GM21528 (cell line): ENCODE measurements at regions not wholly inside any gene's neighbourhood (a gene's known extent, or its start where the extent isn't known, plus 50 kb on each side); places are given as distances from the start of the nearest gene placed in this dataset.
"Not testable (repeated sequence)": the region's sequence is repeated elsewhere in the genome, so short reads cannot be mapped to it uniquely, and the experiment has no call there.

Source experiments
- ATAC-seq: cut with Tn5 transposase; IDR thresholded peaks from one replicate; pipeline ENCODE4 v1.9.1; 2021; ENCODE audit warnings: mild to moderate bottlenecking, moderate library complexity; ENCODE audit not compliant: unreplicated experiment, low FRiP score

DNA sequence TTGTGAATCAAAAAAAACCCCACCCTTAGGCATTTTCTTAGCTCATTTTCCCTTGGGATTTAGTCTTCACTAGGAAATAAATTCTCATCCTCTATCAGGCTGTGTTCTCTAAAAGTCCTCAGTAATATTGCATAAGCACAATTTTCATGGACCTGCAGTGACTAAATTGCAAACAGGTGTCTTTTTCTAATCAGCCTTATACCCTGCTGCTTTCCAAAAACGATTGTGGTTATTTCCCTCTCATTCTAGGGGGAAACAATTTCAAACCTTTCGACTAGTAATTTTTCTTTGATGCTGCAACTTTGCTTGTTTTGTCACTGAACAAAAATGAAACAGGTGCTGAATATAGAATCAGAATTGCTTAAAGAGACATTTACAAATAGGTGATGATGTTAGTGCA lies 549.9 kb downstream of the PDHA2 start:
- no peak for ATAC-seq

DNA sequence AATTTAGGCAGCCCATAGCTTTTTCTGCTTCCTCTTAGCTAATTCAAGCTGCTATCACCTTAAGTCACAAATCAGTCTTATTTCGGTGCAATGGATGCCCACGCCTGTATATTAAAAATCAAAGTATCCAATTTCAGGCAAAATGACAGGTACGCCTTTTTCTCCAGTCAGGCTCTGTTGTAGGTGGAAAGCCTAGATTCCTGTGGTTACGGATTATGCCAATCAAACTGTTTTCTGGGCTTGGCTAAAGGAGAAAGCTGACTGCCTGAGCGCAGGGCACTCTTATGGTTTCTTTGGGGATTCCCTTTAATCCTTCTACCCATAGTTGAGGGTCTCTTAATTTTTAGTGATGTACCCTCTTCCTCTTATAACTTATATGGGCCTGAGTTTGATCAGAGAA lies 550.5 kb downstream of the PDHA2 start:
- no peak for ATAC-seq

DNA sequence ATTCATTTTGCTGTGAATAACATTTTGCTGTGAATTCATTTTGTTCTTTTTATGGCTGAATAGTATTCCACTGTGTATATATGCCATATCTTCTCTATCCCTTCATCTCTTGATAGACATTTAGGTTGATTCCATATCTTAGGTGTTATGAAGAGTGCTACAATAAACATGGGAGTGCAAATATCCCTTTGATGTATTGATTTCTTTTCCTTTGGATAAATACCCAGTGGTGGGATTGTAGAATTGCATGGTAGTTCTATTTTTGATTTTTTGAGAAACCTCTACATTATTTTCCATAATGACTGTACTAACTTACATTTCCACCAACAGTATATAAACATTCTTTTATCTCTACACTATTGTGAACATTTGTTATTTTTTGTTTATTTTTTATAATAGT lies 555.9 kb downstream of the PDHA2 start:
- ATAC-seq, result no peak

DNA sequence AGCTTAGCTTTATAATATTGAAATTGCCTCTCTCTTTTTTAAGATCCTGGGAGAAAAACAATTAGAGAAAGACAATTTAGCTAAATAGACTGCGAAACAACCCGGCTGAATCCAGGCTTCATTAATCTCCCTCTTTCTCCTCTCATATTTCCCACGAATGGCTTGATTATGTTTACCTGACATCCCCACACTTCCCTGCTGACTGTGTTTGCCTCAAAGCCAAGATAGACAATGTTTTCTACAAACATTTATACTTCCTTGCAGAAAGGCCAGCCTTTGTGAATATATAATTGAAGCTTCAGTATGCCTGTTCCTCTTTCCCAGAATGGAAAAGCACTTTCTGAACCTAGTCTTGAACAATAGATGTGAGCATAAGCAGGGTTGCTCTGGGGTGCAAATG lies 566.8 kb downstream of the PDHA2 start:
- ATAC-seq, result no peak

DNA sequence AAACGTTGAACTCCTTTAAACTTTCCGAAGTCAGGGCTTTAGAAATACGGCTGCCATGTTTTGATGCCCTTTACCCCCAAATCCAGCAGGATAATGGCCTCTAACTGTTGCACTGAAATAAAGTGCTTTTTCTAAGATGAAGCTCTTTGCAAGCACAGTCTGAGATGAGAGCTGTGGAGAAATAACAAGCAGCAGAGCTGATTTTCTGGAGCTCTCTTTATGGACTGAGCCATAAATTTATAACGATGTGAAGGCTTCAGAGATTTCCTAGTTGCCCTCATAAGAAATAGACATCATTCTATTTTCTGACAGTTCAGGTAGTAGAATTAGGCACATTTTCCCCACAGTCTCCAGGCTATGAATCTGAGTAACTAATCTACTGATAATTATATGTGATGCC lies 567.3 kb downstream of the PDHA2 start:
- no peak for ATAC-seq

DNA sequence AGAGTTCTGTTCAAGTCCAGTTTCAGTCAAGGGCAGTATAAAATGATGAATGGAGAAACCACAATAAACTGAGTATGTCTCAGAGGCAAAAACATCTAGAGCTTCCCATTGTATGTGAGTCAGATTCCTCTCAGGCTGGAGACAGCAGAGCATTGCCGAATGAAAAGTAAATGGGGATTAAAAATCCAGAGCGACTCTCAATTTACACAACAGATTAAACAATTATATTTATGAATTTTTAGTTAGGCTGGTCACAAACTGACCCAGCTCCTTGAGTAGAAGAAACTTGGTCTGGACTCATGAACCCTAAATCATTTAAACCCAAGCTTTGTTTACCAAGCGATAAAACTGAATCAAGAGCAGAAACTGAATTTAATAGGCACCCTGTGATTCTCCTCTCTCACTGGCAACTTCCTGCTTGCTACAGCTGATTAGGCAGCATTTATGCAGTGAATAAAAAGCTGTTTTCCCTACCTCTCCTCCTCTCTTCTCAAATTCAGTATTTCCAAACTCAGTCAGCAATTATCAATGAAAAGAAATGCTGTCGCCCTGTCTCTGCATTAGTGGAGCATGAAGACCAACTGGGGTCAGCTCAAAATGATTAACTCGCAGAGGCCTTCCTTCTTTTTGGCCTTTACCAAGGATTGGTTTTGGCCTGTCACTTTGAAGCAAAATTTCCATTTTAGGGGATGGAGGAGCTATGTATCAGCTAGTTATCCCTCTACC lies 568.0 kb downstream of the PDHA2 start:
- no peak for ATAC-seq

DNA sequence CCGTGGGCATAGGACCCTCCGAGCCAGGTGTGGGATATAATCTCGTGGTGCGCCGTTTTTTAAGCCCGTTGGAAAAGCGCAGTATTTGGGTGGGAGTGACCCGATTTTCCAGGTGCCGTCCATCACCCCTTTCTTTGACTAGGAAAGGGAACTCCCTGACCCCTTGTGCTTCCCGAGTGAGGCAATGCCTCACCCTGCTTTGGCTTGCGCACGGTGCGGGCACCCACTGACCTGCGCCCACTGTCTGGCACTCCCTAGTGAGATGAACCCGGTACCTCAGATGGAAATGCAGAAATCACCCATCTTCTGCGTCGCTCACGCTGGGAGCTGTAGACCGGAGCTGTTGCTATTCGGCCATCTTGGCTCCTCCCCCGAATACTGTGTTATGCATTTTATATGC lies 575.0 kb downstream of the PDHA2 start:
- ATAC-seq, result not testable (repeated sequence)

DNA sequence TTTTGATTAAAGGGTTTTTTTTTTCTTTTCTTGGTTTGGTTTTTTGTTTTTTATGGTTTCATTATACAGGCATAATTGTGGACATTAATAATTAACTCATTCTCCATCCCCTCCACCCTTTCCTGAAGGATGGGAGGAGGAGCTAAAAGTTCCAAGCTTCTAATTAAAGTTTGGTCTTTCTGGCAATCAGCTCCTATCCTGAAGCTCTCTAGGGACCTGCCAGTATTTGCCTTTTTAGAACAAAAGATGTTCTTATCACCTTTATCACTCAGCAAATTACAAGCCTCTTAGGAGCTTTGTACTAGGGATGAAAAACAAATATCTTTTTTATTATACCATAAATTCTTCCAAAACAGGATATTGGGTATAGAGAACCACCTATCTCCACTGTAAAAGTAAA lies 589.8 kb downstream of the PDHA2 start:
- ATAC-seq, result no peak

DNA sequence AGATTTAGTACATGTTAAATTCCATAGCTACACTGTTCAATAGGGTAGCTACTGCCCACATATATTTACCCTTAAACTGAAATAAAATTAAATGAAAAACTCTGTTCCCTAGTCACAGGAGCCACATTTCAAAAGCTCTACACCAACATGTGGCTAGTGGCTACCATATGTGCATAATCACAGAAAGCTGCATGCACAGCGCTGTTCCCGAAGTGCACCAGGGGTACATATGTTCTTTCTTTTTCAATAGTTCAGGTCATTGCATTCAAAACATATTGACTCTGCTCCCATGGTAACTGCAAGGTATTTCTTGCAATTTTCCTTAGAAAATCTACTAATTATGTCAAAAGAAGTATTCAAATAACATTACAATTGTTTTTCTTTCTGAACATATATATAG lies 591.2 kb downstream of the PDHA2 start:
- no peak for ATAC-seq

DNA sequence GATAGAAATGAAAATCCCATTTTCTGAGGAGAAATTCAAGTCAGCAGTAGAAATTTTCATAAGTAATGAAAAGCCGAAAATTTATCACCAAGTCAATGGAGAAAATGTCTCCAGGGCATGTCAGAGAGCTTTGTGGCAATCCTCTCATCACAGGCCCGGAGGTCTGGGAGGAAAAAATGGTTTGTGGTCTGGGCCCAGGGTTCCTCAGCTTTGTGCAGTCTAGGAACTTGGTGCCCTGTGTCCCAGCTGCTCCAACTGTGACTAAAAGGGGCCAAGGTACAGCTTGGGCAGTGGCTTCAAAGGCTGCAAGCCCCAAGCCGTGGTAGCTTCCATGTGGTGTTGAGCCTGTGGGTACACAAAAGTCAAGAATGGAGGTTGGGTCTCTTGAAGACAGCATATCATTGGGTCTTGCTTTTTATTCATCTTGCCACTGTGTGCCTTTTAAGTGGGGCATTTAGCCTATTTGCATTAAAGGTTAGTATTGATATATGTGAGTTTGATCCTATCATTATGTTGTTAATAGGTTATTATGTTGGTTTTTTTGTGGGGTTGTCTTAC lies 608.5 kb downstream of the PDHA2 start:
- no peak for ATAC-seq

DNA sequence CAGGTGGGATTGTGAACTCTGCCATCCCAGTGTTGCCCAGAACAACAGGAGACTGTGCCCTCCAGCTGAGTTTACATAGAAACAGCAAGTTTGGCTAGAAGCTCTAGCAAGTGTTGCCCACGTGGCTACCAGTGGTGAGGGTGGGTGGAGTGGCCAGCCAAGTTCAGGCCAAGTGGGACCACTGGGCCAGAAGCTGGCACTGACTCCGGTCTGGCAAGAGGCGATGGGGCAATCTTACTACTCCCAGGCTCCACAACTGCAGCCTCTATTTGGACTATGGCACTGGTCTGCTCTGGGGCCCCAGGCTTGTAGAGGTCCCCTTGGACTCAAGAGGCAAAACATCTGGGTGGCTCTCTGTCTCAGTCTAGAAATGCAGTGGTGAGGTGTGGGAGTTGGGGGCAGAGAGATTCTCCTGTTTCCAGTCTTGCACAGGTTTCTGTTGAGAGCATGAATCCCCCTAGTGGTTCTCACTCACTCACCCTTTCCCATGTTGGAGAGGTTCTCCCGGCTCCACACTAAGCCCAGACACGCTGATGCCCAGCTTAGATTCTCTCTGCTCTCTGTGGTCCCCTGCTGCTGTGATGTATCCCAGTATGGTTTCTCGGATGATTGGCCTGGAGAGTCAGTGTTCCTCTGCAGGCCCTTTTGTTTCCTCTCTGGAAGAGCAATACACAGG lies 615.3 kb downstream of the PDHA2 start:
- no peak for ATAC-seq

DNA sequence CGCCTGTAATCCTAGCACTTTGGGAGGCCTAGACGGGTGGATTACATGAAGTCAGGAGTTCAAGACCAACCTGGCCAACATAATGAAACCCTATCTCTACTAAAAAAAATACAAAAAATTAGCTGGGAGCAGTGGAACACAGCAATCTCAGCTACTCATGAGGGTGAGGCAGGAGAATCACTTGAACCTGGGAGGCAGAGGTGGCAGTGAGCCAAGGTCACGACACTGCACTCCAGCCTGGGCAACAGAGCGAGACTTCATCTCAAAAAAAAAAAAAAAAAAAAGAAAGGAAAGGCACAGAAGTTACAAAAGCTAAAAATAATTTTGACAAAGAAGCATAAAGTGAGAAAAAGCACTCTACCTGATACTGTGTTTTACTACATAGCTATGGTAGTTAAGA lies 618.1 kb downstream of the PDHA2 start:
- not testable (repeated sequence) for ATAC-seq

DNA sequence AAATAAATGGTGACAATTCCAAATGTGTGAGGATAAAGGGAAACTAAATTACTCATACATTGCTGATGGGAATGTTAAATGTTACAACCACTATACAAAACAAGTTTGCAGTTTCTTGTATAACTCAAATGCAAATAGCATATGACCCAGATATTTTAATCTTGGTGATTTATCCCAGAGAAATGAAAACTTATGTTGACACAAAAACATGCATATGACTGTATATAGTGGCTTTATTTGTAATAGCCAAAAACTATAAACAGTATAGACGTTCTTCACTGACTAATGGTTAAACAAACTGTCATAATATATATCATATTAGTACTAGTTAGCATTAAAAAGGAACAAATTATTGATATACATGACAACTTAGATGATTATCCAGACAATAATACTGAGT lies 619.2 kb downstream of the PDHA2 start:
- no peak for ATAC-seq

DNA sequence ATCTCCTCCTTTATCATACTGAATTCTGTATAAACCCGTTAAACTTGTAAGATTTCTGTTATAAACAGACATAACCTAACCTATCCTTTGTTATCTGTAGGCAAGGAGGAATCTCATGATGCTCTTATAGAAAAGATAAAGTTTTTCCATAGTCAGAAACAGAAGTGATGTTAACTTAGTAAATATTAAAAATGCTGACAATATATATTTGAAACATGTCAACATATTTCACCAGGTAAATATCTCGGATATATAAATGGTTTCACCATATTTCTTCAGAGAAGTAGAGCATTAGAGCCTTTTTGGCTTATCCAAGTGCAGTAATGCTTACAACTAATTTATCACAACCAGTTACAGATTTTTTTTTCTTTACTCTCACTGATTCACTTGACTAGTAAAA lies 625.9 kb downstream of the PDHA2 start:
- no peak for ATAC-seq

DNA sequence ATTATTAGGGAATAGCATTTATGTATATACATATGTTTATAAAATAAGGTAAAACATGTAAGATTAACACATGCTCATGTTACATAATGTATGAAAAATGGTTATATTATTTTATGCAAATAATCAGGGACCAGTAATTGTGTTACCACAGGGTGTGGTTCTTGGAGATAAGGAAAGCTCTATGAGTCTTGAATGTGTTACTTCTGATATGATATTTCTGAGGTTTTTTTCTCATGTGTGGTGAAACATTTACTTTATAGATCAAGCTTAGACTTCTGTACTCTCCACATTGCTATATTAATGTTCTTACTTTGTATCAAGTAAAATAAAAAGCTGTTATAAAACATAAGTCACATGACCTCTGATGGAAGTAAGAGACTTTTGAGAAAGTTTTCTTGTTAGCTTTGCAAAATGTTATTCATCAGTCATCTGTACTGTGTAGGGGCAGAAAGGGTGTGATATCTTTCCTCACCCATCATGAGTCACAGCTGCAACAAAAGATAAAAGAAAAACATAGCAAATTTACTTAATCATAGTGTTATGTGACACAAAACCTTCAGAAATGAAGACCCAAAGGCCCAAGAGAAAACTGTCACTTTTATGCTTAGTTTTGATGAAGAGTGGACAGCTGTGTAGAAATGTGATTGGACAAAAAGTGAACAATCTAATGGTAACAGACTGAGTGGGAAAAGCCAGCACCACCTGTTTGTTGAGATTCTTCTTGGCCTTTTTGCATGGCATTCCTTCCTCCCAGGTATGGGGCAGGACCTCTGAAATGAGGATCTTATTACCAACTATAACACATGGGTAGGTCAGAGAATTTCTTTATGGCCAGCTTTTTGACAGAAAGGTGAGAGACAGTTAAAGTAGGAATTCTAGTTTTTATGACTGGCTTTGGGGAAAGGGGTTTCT lies 632.3 kb downstream of the PDHA2 start:
- ATAC-seq, result no peak

DNA sequence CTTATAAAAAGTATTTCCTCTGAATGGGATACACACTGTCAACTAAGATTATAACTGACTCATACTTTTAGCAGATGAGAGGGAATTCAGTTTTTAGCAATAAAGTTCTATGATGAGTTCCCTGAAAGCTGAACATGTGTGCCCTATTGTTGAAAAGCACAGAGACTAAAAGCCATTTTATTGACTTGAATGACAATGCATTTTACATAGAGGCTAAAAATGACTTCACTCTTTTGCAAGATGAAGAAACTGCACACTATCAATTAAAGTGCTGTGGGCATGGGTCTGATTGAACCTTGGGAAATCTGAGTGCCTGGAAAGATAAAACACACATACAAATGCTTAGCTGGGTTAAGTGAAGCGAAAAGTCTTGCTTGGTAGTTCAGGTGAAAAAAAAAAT lies 633.4 kb downstream of the PDHA2 start:
- no peak for ATAC-seq

DNA sequence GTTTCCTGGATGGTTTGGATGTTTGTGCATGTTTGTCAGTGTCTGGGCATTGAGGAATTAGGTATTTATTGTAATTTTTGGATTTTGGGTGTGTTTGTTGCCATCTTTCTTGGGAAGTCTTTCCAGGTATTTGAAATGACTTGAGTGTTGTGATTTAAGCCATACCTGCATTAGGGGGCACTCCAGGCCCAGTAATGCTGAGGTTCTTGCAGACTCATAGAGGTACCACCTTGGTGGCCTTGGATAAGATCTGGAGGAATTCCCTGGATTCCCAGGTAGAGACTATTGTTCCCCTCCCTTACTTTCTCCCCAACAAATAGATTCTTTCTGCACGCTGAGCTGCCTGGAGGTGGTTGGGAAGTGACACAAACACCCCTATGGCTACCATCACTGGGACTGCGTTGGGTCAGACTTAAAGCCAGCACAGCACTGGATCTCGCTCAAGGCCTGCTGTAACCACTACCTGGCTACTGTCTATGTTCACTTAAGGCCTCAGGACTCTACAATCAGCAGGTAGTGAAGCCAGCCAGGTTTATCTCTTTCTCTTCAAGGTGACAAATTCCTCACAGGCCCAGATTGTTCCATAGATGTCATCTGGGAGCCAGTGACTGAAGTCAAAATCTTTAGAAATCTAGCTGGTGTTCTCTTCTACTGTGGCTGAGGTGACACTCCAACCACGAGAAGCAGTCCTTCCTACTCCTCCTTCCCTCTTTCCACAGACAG lies 643.6 kb downstream of the PDHA2 start:
- no peak for ATAC-seq

DNA sequence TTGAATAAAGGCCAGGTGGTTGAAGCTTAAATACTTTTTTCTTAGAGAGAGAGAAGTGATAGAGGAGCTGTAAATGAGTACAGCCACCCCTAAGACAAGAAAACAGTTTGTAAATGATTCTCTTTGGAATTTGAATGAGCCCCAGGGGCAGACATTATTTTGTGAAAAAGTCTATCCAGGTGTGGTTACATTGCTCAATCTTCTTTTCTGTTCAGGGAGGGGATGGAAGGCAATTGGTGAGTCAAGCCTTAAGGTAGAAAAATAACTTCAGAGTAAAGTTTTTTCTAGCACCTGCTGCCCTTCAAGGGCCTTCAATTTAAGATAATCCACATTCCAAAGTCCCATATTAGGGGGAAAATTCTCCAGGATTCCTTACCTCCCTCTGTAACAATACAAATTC lies 646.7 kb downstream of the PDHA2 start:
- ATAC-seq, result no peak

DNA sequence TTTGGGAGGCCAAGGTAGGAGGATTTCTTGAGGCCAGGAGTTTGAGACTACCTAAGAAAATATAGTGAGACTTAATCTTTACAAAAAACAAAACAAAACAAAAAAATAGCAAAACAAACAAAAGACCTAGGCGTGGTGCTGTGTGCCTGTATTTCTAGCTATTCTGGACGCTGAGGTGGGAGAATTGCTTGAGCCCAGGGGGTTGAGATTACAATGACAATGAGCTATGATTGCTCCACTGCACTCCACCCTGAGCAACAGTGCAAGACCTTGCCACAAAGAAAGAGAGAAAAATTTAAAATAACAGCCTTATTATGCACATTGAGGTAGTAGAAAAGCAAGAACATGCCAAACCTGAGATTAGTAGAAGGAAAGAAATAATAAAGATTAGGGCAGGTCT lies 657.7 kb downstream of the PDHA2 start:
- ATAC-seq, result no peak

DNA sequence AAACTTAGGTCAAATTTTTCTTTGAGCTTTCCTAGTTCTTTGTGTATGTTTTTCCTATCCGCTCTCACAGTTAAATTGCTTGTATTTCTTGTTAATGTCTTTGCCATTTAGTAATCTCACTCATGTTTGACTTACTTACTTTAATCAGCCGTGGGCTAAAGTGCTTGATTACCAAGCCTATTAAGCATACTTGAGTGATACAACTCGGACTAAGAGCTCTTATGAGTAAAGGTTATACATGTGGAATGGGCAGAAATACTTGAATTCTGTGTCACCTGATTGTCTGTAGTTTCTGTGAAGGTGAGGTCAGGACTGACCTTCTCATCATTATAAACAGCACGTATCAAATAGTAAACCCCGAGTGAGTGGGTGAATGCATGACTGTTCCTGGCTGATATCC lies 664.5 kb downstream of the PDHA2 start:
- no peak for ATAC-seq
